HG03095 (cell line): ENCODE measurements at regions not wholly inside any gene's neighbourhood (a gene's known extent, or its start where the extent isn't known, plus 50 kb on each side); places are given as distances from the start of the nearest gene placed in this dataset.

ENCODE experiments used
- ATAC-seq: cut with Tn5 transposase; IDR thresholded peaks from one replicate; pipeline ENCODE4 v1.9.1; 2021; ENCODE audit warnings: moderate library complexity; ENCODE audit not compliant: unreplicated experiment

DNA sequence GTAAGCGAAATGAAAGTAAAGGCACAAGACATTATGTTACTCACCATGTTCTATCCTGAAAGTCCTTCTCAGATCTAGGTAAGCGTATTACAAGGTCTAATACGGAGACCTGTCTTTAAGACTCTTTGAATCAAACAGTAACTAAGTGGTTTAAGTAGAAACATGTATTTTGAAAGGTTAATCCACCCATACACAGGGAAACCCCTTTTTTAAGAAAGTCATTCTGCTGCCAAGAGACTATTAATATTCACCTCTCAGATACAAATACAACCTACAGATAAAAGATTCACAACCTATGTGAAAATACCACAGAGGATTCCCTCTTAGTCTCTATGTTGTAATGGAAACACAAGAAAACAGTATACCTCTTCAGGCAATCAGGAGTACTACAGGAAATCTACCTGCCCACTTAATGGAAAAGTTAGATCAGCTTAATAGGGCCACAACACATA is 63.2 kb upstream of the TNIP3 start:
- peak; percentile 72 for ATAC-seq

DNA sequence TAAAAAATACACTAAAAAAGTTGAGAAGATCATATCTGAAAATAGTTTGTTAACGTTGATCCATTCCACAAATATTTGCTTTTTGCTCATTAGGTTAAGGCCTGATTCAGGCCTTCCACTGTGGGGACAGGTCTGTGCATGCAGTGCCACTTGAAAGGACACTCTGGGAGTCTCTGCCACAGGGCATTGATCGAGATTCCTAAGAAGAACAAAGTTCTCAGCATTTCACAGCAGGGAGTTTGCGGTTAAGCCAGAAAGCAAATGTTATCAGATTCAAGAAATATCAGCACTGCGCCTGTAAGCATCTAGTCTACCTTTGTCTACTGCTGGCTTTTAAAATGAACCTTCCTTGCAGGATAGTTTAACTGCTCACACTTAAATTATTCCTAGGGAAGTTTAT is 62.2 kb upstream of the TNIP3 start:
- no peak for ATAC-seq

- ATAC-seq, result no peak
These were observed 57.5 kb upstream of the TNIP3 start for GRCh38 chr4:121221608-121222007.

- ATAC-seq, result no peak
These were observed 57.1 kb upstream of the TNIP3 start for GRCh38 chr4:121221201-121221600.

- ATAC-seq, result no peak
These were observed 56.6 kb upstream of the TNIP3 start for GRCh38 chr4:121220698-121221097.

GRCh38 chr4:121219227-121219626 is 55.1 kb upstream of the TNIP3 start:
- no peak for ATAC-seq

- ATAC-seq, result no peak
These were observed 53.2 kb upstream of the TNIP3 start for GRCh38 chr4:121217351-121217750.

- ATAC-seq, result no peak
These were observed 52.3 kb upstream of the TNIP3 start for GRCh38 chr4:121216461-121216860.

DNA sequence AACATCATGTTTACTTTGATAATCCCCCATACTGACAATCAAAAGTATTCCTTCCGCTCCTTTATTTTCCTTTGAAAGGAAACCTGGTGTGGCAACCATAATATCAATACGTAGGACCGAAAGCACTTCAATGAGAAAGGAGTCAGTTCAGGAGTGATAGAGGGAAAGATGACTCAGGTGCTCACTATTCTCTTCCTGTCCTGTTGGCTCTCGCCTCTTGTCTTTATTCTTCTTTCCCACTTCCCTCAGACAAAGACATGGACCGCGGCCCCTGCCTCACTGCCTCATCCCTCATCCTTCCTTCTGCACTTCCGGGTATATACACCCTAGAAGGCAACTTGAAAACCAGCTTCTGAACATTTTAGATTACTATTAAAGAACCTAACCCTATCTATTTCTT is 49.8 kb upstream of the TNIP3 start:
- ATAC-seq, result no peak
